ENCODE measurements at regions not wholly inside any gene's neighbourhood (a gene's known extent, or its start where the extent isn't known, plus 50 kb on each side); places are given as distances from the start of the nearest gene placed in this dataset.

GRCh38 chr5:84729326-84729725, 344.6 kb upstream of the EDIL3 start:
- no peak for DNase-seq
- Histone ChIP-seq H3K36me3 (ENCODE audit: insufficient read depth, low read length) (no peaks in the 10 kb centered on the region), H3K27me3 (ENCODE audit: control insufficient read depth in 1 of 2, insufficient read depth in 2 of 2, low read length in 2 of 2) (no peaks in the 10 kb centered on the region), H3K27ac (ENCODE audit: low read depth in 1 of 2, low read length in 2 of 2) (no peak overlapping the region), H3K4me1 (ENCODE audit: insufficient read depth, low read length) (no peaks in the 10 kb centered on the region), H3K4me3 (ENCODE audit: low read length) (no peak overlapping the region), H3K9me3 (ENCODE audit: control insufficient read depth in 1 of 2, insufficient read depth in 1 of 2, low read length in 2 of 2) (no peaks in the 10 kb centered on the region)
- Mint-ChIP-seq H3K27ac (no peak overlapping the region), H3K9me3 (peaks cover 3% of the 10 kb centered on the region), H3K27me3 (no peaks in the 10 kb centered on the region), H3K4me3 (no peak overlapping the region), H3K36me3 (ENCODE audit: low read depth) (no peaks in the 10 kb centered on the region), H3K4me1 (ENCODE audit: low read depth) (no peaks in the 10 kb centered on the region)
- intact Hi-C loops (cut with DNase I, micrococcal nuclease): no loop called here
- no peak for TF ChIP-seq CTCF (IDR thresholded peaks at IDR 0.05)
- POLR2A ChIA-PET: no interaction called here
- CTCF ChIA-PET: no interaction called here
- no peak for ATAC-seq (ENCODE audit: poor library complexity)

- Histone ChIP-seq H3K4me1 (ENCODE audit: insufficient read depth, low read length) (no peaks in the 10 kb centered on the region), H3K4me3 (ENCODE audit: low read length) (no peak overlapping the region), H3K9me3 (ENCODE audit: control insufficient read depth in 1 of 2, insufficient read depth in 1 of 2, low read length in 2 of 2) (no peaks in the 10 kb centered on the region), H3K27ac (ENCODE audit: low read depth in 1 of 2, low read length in 2 of 2) (no peak overlapping the region), H3K36me3 (ENCODE audit: insufficient read depth, low read length) (no peaks in the 10 kb centered on the region), H3K27me3 (ENCODE audit: control insufficient read depth in 1 of 2, insufficient read depth in 2 of 2, low read length in 2 of 2) (no peaks in the 10 kb centered on the region)
- Mint-ChIP-seq H3K36me3 (ENCODE audit: low read depth) (no peaks in the 10 kb centered on the region), H3K27me3 (no peaks in the 10 kb centered on the region), H3K4me3 (no peak overlapping the region), H3K9me3 (peaks cover 3% of the 10 kb centered on the region), H3K4me1 (ENCODE audit: low read depth) (no peaks in the 10 kb centered on the region), H3K27ac (no peak overlapping the region)
- no peak for ATAC-seq (ENCODE audit: poor library complexity)
- no peak for DNase-seq
- ChIA-PET POLR2A (no interaction called here), CTCF (no interaction called here)
- intact Hi-C loops (cut with DNase I, micrococcal nuclease): no loop called here
- no peak for TF ChIP-seq CTCF (IDR thresholded peaks at IDR 0.05)
Measured at GRCh38 chr5:84727708-84728107, 343.0 kb upstream of the EDIL3 start.

GRCh38 chr5:84725946-84726570, 341.4 kb upstream of the EDIL3 start:
- no peak overlapping the region for H3K4me3 Mint-ChIP-seq
- no peaks in the 10 kb centered on the region for H3K27me3 Mint-ChIP-seq
- ATAC-seq (ENCODE audit: poor library complexity): no peak

More at GRCh38 chr5:84725946-84726570, 341.4 kb upstream of the EDIL3 start:
- no peak for TF ChIP-seq CTCF (IDR thresholded peaks at IDR 0.05)
- Histone ChIP-seq H3K27ac (ENCODE audit: low read depth in 1 of 2, low read length in 2 of 2) (no peak overlapping the region), H3K4me3 (ENCODE audit: low read length) (no peak overlapping the region), H3K9me3 (ENCODE audit: control insufficient read depth in 1 of 2, insufficient read depth in 1 of 2, low read length in 2 of 2) (no peaks in the 10 kb centered on the region), H3K27me3 (ENCODE audit: control insufficient read depth in 1 of 2, insufficient read depth in 2 of 2, low read length in 2 of 2) (no peaks in the 10 kb centered on the region), H3K36me3 (ENCODE audit: insufficient read depth, low read length) (no peaks in the 10 kb centered on the region), H3K4me1 (ENCODE audit: insufficient read depth, low read length) (no peaks in the 10 kb centered on the region)
- intact Hi-C loops (cut with DNase I, micrococcal nuclease): no loop called here
- DNase-seq: no peak
- ChIA-PET POLR2A (no interaction called here), CTCF (no interaction called here)
- no peaks in the 10 kb centered on the region for H3K36me3 Mint-ChIP-seq (ENCODE audit: low read depth)
- no peaks in the 10 kb centered on the region for H3K4me1 Mint-ChIP-seq (ENCODE audit: low read depth)
- no peaks in the 10 kb centered on the region for H3K9me3 Mint-ChIP-seq
- H3K27ac Mint-ChIP-seq: no peak overlapping the region
